ENCODE measurements at regions not wholly inside any gene's neighbourhood (a gene's known extent, or its start where the extent isn't known, plus 50 kb on each side); places are given as distances from the start of the nearest gene placed in this dataset.
A peak's percentile ranks its signal among the peaks of the same experiment; 100 is the strongest.

DNA sequence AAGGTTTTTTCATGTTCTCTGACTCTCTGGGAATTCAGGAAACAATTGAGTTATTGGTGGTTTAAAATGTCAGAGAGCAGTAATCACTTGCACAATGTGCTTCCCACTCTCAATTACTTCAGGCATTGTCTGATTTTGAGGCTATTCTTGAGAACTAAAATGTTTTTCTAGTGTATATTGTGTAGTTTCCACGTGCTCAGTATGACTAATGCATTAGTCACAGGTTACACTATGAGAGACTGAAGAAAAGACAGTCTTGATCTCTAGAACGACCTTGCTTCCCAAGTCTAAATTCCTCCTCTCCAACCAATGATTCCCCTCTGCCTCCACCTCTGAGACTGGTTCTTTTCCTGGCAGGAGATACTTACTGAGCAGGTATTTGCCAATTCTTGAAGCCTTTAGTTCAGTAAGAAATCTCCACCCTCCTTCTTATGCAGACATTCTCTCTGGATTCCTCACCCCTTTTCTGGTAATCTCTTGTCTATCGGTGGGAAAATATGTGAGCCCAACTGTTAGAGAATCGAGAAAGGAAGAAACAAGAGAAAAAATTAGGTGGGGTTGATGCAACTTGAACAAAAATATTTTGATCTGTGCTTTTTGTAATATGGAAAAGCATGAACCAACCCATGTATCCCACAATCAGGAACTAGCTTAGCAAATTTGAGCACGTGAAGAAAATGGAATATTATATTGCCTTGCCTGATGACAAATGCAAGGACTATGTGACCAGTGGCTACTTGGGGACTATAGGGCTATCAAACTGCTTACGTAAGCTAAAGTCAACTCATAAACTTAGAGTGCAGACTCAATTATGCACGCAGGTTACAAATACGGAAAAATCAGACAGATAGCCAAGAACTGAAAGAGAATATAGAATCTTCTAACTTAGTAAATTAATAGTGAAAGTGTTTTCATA, 61.1 kb upstream of the SLC22A16 start:
- peak; percentile 92 for DNase-seq (ENCODE audit: low read depth)

DNA sequence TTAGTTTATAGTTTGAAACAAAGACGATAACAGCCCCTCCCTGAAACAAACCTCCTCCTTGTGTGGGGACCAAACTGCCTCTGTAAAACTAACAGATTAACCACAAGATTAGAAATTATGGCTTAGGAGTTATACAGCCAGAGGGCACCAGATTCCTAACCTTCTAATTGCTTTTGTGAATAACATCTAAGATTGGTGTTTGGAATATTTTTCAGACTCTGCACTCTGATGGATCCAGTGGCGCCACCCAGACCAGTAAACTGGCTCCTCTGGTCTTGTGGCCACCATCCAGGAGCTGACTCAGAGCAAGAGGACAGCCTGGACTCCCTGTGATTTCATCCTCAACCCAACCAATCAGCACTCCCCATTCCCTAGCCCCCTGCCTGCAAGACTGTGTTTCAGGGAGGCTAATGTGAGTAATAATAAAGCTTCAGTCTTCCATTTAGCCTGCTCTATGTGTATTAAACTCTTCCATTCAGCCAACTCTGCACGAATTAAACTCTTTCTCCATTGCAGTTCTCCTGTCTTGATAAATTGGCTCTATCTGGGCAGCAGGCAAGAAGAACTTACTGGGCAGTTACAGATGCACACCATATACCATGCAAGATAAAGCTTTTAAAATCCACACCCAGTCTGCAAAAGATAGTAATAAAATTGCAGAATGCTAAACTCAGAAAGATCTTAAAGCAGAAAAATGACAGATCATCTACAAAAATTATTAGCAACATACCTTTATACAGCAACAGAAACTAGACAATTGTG, 58.5 kb upstream of the SLC22A16 start:
- DNase-seq (ENCODE audit: low read depth): peak; percentile 90

DNA sequence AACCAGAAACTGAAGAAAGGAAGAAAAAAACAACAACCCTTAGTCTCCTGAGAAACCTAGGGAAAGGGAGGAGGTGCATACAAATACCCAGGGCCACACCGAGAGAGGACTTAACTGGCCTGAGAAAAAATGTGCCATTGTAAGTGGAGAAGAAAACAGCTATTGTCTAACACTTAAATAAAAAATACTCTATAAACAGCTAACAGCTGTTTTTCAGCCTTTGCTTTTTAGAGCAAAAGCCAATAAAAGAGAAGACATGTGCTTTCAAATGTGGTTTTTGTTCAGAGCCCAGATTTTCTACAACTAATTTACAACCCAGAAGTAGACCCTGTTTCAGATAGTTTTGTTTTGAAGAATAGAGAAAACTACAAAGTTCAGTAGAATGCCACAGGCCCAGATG, 56.0 kb upstream of the SLC22A16 start:
- no peak for DNase-seq (ENCODE audit: low read depth)

DNA sequence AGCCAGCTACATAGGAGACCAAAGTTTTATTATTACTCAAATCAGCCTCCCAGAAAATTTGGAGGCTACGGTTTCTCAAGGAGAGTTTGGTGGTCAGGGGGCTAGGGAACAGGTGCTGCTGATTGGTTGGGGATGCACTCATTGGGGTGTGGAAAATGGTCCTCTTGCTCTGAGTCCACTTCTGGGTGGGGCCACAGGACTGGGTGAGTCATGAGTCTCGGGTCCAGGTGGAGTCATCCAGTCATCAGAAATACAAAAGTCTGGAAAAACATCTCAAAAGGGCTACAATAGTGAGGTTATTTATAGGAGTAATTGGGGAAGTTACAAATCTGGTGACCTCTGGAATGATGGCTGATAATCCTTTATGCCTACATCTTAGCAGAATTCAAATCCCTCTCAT, 54.3 kb upstream of the SLC22A16 start:
- DNase-seq (ENCODE audit: low read depth): no peak

DNA sequence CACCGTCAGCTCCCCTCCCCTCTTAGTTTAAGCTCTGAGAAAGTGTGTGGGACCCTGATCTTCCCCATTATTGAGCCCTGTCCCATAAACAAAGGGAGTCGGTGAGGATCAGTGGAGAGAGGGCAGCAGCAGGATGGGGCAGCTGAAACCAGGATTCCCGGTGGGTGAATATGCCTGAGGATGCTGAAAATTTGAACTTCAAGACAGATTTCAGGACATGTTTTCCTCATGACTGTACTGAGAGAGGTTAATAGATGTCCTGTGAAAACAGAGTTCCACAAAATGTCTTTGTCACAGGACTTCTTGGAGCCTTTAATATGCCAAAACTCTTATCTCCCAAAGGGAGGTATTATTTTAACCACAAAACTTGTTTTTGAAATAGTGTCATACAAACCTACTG, 53.5 kb upstream of the SLC22A16 start:
- DNase-seq (ENCODE audit: low read depth): no peak

GRCh38 chr6:110529355-110529754, 52.9 kb upstream of the SLC22A16 start:
- DNase-seq (ENCODE audit: low read depth): no peak

GRCh38 chr6:110528930-110529325, 52.5 kb upstream of the SLC22A16 start:
- DNase-seq (ENCODE audit: low read depth): no peak

DNA sequence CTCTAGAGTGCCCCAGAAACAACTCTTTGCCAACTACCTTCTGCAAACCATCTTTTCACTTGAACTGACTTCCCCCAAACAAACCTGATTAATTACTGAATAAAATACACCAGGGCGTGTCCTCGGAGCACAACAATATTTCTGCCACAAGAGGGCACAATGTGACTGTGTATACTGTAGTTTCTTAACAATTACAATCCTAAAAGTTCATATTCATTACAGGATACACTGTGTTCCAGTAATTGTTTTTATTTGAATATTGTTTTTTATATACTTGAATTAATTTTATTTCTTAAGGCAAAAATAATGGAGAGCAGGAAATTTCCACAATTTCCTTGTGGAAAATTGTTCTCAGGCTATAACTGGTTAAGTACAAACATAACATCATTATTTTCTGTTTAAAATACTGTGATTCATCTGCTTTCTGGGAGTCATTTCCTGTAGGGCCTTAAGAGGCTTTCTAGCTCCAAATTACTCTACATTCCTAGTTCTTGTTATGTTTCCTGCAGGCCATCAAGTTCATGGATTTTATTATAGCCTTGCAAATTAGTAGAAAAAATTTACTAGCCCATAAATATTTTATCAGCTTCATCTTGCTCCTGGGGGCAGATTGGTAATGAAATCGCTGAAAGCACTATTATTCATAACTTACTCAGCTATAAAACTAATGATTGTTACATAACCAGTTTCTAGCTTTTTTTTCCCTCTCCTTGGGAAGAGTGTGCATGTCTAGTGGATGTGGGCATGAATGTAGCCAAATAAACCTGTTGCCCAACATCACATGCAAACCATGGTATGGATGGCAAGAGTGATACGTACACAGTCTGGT, 51.9 kb upstream of the SLC22A16 start:
- peak; percentile 92 for DNase-seq (ENCODE audit: low read depth)

GRCh38 chr6:110527516-110527915, 51.1 kb upstream of the SLC22A16 start:
- DNase-seq (ENCODE audit: low read depth): no peak

- DNase-seq (ENCODE audit: low read depth): no peak
Observed at GRCh38 chr6:110526726-110527125, 50.3 kb upstream of the SLC22A16 start.

All from GM04504 (cell line).